Osteoblast (primary cell): ENCODE measurements at regions not wholly inside any gene's neighbourhood (a gene's known extent, or its start where the extent isn't known, plus 50 kb on each side); places are given as distances from the start of the nearest gene placed in this dataset.

Experiments
- DNase-seq: peaks from one replicate; pipeline ENCODE4 v3.0.0; 2011; ENCODE audit warnings: low spot score, mixed read lengths; ENCODE audit not compliant: insufficient read length; ENCODE audit errors: missing footprints
- H2AFZ ChIP-seq: 2 replicates; pipeline ENCODE4 v1.6.0; 2011; ENCODE audit warnings: mild to moderate bottlenecking, low read length
- H3K27ac ChIP-seq: 2 replicates; pipeline ENCODE4 v1.5.1; 2011; ENCODE audit warnings: mild to moderate bottlenecking, low read depth, low read length, moderate library complexity
- H3K27me3 ChIP-seq: 2 replicates; pipeline ENCODE4 v1.6.0; 2012; ENCODE audit warnings: mild to moderate bottlenecking, control low read depth, inconsistent platforms, low read length, moderate library complexity; ENCODE audit not compliant: insufficient read depth
- H3K36me3 ChIP-seq: 2 replicates; pipeline ENCODE4 v1.5.1; 2011; ENCODE audit warnings: mild to moderate bottlenecking, low read length, control low read depth, moderate library complexity; ENCODE audit not compliant: insufficient read depth
- H3K4me1 ChIP-seq: 2 replicates; pipeline ENCODE4 v1.5.1; 2011; ENCODE audit warnings: mild to moderate bottlenecking, low read length, control low read depth, moderate library complexity; ENCODE audit not compliant: insufficient read depth
- H3K4me2 ChIP-seq: 2 replicates; pipeline ENCODE4 v1.6.0; 2011; ENCODE audit warnings: mild to moderate bottlenecking, low read length; ENCODE audit not compliant: insufficient read depth
- H3K4me3 ChIP-seq: fragments of 200-600 bp; sonication (generic); 3 replicates; pipeline ENCODE4 v1.5.1; 2012; ENCODE audit warnings: mild to moderate bottlenecking, low read length, inconsistent platforms; ENCODE audit not compliant: insufficient read depth
- H3K79me2 ChIP-seq: 2 replicates; pipeline ENCODE4 v1.6.0; 2012; ENCODE audit warnings: mild to moderate bottlenecking, low read length, control low read depth, inconsistent platforms; ENCODE audit not compliant: insufficient read depth
- H3K9me3 ChIP-seq: 2 replicates; pipeline ENCODE4 v1.5.1; 2011; ENCODE audit warnings: low read depth, low read length, control low read depth
- H4K20me1 ChIP-seq: 2 replicates; pipeline ENCODE4 v1.6.0; 2012; ENCODE audit warnings: mild to moderate bottlenecking, low read length, control low read depth; ENCODE audit not compliant: insufficient read depth
- CTCF ChIP-seq: IDR thresholded peaks from 2 replicates; pipeline ENCODE4 v1.5.1; 2011; ENCODE audit warnings: mild to moderate bottlenecking, low read depth, low read length, moderate library complexity; ENCODE audit errors: extremely low read depth

- H3K27me3 ChIP-seq = no peaks in the 10 kb centered on the region
- H3K79me2 ChIP-seq = no peaks in the 10 kb centered on the region
- no peak overlapping the region for H2AFZ ChIP-seq
- H3K27ac ChIP-seq = no peak overlapping the region
- H3K36me3 ChIP-seq = no peaks in the 10 kb centered on the region
- no peaks in the 10 kb centered on the region for H3K9me3 ChIP-seq
- peaks cover 5% of the 10 kb centered on the region for H3K4me1 ChIP-seq
- H3K4me3 ChIP-seq = no peak overlapping the region
- H4K20me1 ChIP-seq = no peaks in the 10 kb centered on the region
- no peak for TF ChIP-seq CTCF
- no peak overlapping the region for H3K4me2 ChIP-seq
- no peak for DNase-seq
Observed at GRCh38 chr10:32163762-32164148, 107.5 kb upstream of the KIF5B start.

GRCh38 chr10:32163071-32163761 lies 107.0 kb upstream of the KIF5B start:
- no peaks in the 10 kb centered on the region for H3K9me3 ChIP-seq
- no peak overlapping the region for H3K4me2 ChIP-seq
- H4K20me1 ChIP-seq = no peaks in the 10 kb centered on the region
- H2AFZ ChIP-seq = peak overlapping the region; percentile 70
- no peaks in the 10 kb centered on the region for H3K36me3 ChIP-seq
- peaks cover 5% of the 10 kb centered on the region for H3K4me1 ChIP-seq
- no peaks in the 10 kb centered on the region for H3K79me2 ChIP-seq
- H3K27ac ChIP-seq = no peak overlapping the region
- no peaks in the 10 kb centered on the region for H3K27me3 ChIP-seq
- peak; percentile 58 for DNase-seq
- H3K4me3 ChIP-seq = no peak overlapping the region
- TF ChIP-seq CTCF = no peak

GRCh38 chr10:32161586-32161985 lies 105.4 kb upstream of the KIF5B start:
- no peaks in the 10 kb centered on the region for H3K9me3 ChIP-seq
- H3K36me3 ChIP-seq = no peaks in the 10 kb centered on the region
- no peaks in the 10 kb centered on the region for H3K79me2 ChIP-seq
- no peaks in the 10 kb centered on the region for H4K20me1 ChIP-seq
- no peak overlapping the region for H3K4me3 ChIP-seq
- no peaks in the 10 kb centered on the region for H3K27me3 ChIP-seq
- DNase-seq = no peak
- peaks cover 5% of the 10 kb centered on the region for H3K4me1 ChIP-seq
- H2AFZ ChIP-seq = no peak overlapping the region
- TF ChIP-seq CTCF = no peak
- no peak overlapping the region for H3K27ac ChIP-seq
- H3K4me2 ChIP-seq = no peak overlapping the region

GRCh38 chr10:32160864-32161263 lies 104.6 kb upstream of the KIF5B start:
- no peaks in the 10 kb centered on the region for H3K27me3 ChIP-seq
- H3K4me3 ChIP-seq = no peak overlapping the region
- no peaks in the 10 kb centered on the region for H3K79me2 ChIP-seq
- peak; percentile 41 for DNase-seq
- no peaks in the 10 kb centered on the region for H3K9me3 ChIP-seq
- H4K20me1 ChIP-seq = no peaks in the 10 kb centered on the region
- H2AFZ ChIP-seq = no peak overlapping the region
- H3K4me1 ChIP-seq = peaks cover 5% of the 10 kb centered on the region
- no peak overlapping the region for H3K27ac ChIP-seq
- H3K36me3 ChIP-seq = no peaks in the 10 kb centered on the region
- TF ChIP-seq CTCF = no peak
- no peak overlapping the region for H3K4me2 ChIP-seq
